GM21515 (cell line): ENCODE measurements at regions not wholly inside any gene's neighbourhood (a gene's known extent, or its start where the extent isn't known, plus 50 kb on each side); places are given as distances from the start of the nearest gene placed in this dataset.

Source experiments
- ATAC-seq: cut with Tn5 transposase; IDR thresholded peaks from one replicate; pipeline ENCODE4 v1.9.1; 2021; ENCODE audit not compliant: unreplicated experiment

- no peak for ATAC-seq
These were observed 168.5 kb downstream of the SUCLG1 start for GRCh38 chr2:84290537-84290936.

GRCh38 chr2:84288293-84288692, 170.8 kb downstream of the SUCLG1 start:
- ATAC-seq: no peak

GRCh38 chr2:84286878-84287277, 172.2 kb downstream of the SUCLG1 start:
- no peak for ATAC-seq

GRCh38 chr2:84285056-84285747, 173.9 kb downstream of the SUCLG1 start:
- no peak for ATAC-seq

- no peak for ATAC-seq
These were observed 175.6 kb downstream of the SUCLG1 start for GRCh38 chr2:84283506-84283905.

GRCh38 chr2:84281510-84281909, 177.6 kb downstream of the SUCLG1 start:
- no peak for ATAC-seq

GRCh38 chr2:84280873-84281272, 178.2 kb downstream of the SUCLG1 start:
- ATAC-seq: no peak

GRCh38 chr2:84278386-84278785, 180.7 kb downstream of the SUCLG1 start:
- ATAC-seq: no peak

- ATAC-seq: no peak
These were observed 182.4 kb downstream of the SUCLG1 start for GRCh38 chr2:84276590-84277255.

GRCh38 chr2:84273406-84273805, 185.7 kb downstream of the SUCLG1 start:
- ATAC-seq: no peak

GRCh38 chr2:84271977-84272376, 187.1 kb downstream of the SUCLG1 start:
- ATAC-seq: no peak

- ATAC-seq: no peak
These were observed 201.2 kb downstream of the SUCLG1 start for GRCh38 chr2:84257831-84258230.

GRCh38 chr2:84251651-84252302, 207.3 kb downstream of the SUCLG1 start:
- ATAC-seq: no peak

GRCh38 chr2:84249140-84249539, 209.9 kb downstream of the SUCLG1 start:
- no peak for ATAC-seq

GRCh38 chr2:84247532-84247931, 211.5 kb downstream of the SUCLG1 start:
- ATAC-seq: no peak

- ATAC-seq: no peak
These were observed 215.0 kb downstream of the SUCLG1 start for GRCh38 chr2:84243788-84244733.

GRCh38 chr2:84238907-84239306, 220.2 kb downstream of the SUCLG1 start:
- ATAC-seq: no peak

- no peak for ATAC-seq
These were observed 222.8 kb downstream of the SUCLG1 start for GRCh38 chr2:84236288-84236687.

- ATAC-seq: no peak
These were observed 225.0 kb downstream of the SUCLG1 start for GRCh38 chr2:84234103-84234502.

GRCh38 chr2:84231478-84231877, 227.6 kb downstream of the SUCLG1 start:
- no peak for ATAC-seq

GRCh38 chr2:84224121-84224520, 235.0 kb downstream of the SUCLG1 start:
- ATAC-seq: no peak
